HG02571 (cell line): ENCODE measurements at regions not wholly inside any gene's neighbourhood (a gene's known extent, or its start where the extent isn't known, plus 50 kb on each side); places are given as distances from the start of the nearest gene placed in this dataset.

Source experiments
- ATAC-seq: cut with Tn5 transposase; IDR thresholded peaks from one replicate; pipeline ENCODE4 v1.9.1; 2021; ENCODE audit warnings: mild to moderate bottlenecking, moderate library complexity; ENCODE audit not compliant: unreplicated experiment

GRCh38 chr3:117628823-117629291 is 919.3 kb downstream of the TUSC7 start:
- no peak for ATAC-seq

DNA sequence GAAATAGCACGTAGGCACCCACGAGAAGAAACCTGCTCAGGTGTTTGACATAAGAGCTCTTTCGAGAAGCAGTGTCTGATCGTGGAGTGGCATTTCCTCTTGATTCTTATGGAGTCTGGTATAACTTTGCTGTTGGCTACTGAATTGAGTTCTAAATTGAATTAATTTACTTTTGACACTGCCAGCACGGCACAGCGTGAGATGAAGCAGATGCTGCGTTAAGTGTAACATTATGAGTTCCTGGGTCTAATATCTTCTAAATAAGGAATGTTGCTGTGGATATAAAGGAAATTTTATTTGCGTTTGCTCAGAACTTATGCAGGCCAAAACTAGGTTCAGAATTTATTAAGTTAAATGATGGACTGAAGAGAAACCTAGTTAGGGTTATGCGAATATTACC is 919.9 kb downstream of the TUSC7 start:
- no peak for ATAC-seq

GRCh38 chr3:117630469-117630868 is 920.9 kb downstream of the TUSC7 start:
- no peak for ATAC-seq

DNA sequence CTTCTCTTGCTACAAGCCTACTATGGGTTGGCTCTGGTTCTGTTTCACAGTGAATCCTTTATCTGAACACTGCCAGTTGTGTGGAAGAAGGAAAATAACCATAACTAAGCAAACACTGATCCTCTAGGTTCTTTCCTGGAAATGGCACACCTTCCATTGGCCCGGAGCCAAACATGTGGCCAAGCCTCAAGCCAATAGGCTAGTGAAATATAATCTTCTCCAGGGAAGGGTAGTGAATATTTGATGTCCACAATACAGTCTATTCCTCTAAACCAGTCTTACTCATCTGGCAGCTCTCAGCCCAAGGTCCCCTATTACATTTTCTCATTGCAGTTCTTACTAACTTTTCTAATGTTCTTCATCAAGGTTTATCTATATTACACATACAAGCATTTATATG is 921.3 kb downstream of the TUSC7 start:
- ATAC-seq: no peak

DNA sequence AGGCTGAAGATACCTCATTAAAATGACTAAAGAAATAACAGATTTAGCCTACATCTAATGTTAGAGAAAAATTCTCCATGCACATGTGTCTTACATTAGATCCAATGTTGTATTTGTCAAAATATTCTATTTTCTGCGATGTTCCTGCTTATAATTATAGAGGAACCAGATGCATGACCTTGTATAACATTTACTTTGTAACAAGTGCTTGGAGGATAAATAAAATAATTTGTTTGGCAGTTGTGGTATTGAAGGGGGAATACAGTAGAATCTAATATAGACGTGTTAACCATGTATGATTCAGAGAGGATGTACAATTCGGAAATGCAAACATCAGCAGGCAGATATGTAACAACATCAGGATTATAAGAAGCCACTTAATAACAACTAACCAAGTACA is 922.2 kb downstream of the TUSC7 start:
- no peak for ATAC-seq

GRCh38 chr3:117632191-117632590 is 922.6 kb downstream of the TUSC7 start:
- ATAC-seq: no peak

- ATAC-seq: no peak
Measured at GRCh38 chr3:117633207-117633606, 923.6 kb downstream of the TUSC7 start.

DNA sequence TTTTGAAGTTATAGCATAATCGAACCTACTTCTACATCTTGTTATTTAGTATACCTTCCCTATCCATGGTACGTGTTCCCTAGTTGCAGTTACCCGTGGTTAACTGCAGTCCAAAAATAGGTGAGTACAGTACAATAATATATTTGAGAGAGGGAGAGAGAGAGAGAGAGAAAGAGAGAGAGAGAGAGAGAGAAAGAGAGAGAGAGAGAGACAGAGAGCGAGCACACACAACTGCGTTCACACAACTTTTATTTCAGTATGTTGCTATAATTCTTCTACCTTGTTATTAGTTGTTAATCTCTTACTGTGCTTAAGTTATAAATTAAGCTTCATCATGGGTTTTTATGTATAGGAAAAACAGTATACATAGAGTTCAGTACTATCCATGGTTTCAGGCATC is 928.1 kb downstream of the TUSC7 start:
- no peak for ATAC-seq

GRCh38 chr3:117644203-117644602 is 934.6 kb downstream of the TUSC7 start:
- no peak for ATAC-seq

DNA sequence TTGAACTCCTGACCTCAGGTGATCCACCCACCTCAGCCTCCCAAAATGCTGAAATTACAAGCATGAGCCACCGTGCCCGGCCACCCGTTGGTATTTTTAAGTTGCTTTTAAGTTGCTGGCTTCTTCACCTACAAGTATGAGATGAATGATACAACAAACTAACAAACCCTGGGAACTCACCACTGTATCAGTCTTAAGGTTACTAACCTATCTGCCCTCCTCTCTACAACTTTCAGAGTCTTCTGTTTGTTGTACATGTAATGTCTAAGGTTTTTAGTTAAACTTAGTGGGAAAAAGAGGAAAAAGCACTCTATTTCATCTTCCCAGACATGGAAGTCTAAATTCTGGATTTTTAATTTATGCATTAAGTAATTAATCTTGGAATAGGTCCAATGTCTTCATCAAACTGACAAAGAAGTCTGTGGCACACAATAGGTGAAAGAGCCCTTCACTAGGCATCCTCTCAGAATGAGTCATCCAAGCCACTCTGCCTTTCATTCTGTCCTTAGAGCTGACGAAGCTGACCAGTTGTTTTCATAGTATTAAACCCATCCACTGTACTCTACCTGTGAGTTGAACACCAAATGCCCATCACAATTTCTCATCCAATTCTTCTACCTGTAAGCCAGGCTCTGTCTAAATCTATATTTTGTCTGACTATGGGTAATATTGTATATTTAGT is 936.1 kb downstream of the TUSC7 start:
- ATAC-seq: no peak

DNA sequence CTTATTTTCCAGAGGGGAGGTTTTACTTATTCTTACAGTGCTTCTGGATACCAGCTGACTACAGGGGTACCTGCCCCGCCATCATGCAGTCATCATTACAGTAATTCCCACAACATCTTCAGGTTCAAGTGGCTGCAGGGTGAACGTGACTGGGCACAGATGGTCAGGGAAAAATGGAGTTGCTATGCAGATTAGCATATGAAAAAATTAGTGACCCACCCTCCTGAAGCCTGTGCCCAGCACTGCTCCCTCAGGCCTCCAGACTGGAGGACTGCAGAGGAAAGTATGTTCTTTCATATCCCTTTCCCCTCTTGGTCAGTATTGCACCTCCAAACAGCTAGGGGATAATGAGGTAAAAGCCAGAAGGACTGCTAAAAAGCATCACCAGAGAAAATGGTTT is 937.9 kb downstream of the TUSC7 start:
- no peak for ATAC-seq

- no peak for ATAC-seq
Measured at GRCh38 chr3:117651246-117651645, 941.7 kb downstream of the TUSC7 start.

GRCh38 chr3:117656391-117656790 is 946.8 kb downstream of the TUSC7 start:
- ATAC-seq: no peak

DNA sequence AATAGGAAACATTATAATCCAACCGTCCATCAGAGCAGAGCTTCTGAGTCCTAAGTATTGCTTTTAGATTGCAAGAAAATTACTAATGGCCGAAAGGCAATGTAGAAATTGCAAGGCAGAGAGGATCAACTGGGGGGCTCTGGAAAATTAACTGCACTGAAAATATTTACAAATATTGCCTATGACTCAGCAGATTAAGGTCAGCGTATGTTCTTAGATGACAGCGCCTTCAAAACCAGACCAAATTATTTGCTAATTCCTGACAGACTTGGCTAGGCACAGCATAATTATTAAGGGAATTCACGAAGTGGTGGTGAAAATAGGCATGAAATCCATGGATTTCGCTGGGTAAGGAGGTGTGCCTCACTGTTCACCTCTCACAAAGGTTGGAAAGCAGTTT is 947.7 kb downstream of the TUSC7 start:
- no peak for ATAC-seq

DNA sequence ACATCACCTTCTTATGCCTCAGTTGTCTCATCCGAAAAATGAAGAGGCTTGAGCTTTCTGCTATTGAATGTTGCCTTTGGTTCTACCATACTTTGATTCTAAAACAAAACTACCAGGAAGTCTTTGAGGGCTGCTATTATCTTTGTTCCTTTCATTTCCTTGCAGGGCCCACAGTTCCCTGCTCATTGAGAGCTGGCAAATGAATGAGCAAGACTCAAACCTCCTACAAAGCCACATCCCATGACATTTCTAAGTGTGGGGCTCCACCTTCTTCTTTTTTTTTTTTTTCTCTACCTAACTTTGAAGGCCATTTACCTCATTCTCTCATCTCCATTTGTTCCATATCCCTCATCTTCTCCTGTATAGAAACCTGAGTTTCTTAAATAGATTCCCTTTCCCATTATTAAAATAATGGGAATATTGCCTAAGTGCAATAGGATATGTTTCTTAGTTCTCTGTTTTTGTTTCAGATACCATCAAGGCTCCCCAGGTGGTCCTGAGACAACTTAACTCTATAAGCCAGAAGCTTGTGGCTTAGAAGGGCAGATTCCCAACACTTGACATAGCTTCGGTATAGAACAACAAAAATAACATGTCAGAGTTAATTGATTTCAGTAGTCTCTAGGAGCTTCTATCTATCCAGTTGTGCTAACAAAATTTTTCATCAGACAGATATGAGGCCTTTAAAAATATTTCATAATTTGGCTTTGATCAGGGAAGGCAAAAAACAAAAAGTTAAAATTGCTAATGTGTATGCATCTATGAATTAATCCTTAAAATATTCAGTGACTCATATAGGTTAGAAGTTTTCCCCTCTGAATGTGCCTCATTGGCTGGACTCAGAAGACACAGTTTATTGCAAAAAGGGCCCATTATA is 951.6 kb downstream of the TUSC7 start:
- no peak for ATAC-seq

- no peak for ATAC-seq
Measured at GRCh38 chr3:117661818-117662095, 952.2 kb downstream of the TUSC7 start.

DNA sequence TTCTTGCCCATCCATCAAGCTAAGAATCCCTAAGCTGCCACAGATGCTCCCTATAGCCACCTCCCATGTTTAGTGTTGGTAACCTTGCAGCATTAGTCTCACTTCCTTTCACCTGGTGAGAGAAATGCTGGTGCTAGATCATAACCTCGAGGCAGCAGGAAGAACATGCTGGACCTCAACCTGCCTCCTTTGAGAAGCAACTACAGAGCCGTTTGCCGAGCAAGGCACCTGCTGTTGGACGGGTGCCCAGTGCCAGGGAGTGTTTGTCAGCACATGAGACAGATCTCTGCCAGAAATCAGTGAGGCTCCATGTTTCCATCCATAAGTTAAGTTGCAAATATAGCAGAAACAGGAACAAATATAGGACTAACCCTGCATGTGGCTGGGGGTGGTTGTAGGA is 955.7 kb downstream of the TUSC7 start:
- ATAC-seq: no peak

GRCh38 chr3:117666325-117666724 is 956.7 kb downstream of the TUSC7 start:
- no peak for ATAC-seq

GRCh38 chr3:117666812-117667211 is 957.2 kb downstream of the TUSC7 start:
- no peak for ATAC-seq

DNA sequence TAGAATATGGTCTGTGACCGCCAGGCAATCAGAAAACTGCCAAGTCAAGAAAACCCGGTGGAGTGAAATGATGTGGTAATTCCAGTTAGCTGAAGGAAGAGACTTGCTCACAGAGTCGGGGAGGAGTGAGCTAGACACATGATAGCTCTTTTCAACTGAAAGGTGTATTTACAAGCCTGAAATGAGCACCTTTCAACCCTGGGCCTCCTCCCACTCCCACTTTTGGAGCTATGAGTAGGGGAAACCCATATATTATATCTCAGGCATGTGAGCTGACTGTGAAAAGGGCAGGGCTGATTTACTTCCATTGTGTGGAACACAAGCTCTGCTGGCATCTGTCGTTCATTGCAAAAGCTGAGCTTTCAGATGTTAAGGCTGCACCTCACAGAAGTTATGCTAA is 960.2 kb downstream of the TUSC7 start:
- ATAC-seq: no peak

GRCh38 chr3:117671722-117672318 is 962.2 kb downstream of the TUSC7 start:
- no peak for ATAC-seq

DNA sequence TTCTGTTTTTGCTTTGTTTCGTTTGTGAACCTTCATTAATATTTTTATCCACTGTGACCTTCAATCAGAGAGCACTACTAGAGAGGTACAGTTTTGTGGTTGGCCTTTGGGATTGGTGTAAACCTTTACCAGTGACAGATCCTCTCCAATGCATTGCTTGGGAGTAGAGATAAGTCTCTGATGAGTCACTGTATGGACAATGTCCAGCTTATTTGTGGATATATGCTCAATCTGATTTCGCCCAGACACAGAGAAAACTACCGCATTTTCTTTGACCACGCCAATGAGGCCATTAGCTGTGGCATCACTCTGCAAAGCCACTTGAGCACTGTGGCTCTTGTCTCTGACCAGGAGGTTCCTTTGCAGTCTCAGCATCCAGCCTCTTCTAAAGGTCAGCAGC is 964.7 kb downstream of the TUSC7 start:
- no peak for ATAC-seq
